Gastroesophageal sphincter (tissue), 4 donors: ENCODE measurements at regions not wholly inside any gene's neighbourhood (a gene's known extent, or its start where the extent isn't known, plus 50 kb on each side); places are given as distances from the start of the nearest gene placed in this dataset.

Experiments used
- ATAC-seq: fragments of 150-250 bp; one replicate; pipeline ENCODE4 v1.9.1; 2016; ENCODE audit warnings: mild to moderate bottlenecking, moderate library complexity
- H3K27ac ChIP-seq, 4 donors: fragments of 200-600 bp; sonication (generic) in 3 of 4; 1 replicate in 3 of 4; 2 replicates in 1 of 4; pipeline ENCODE4 v1.5.1; 2016 to 2019
- H3K27me3 ChIP-seq: fragments of 200-600 bp; sonication (generic); one replicate; pipeline ENCODE4 v1.5.1; 2019
- H3K36me3 ChIP-seq, 2 donors: fragments of 200-600 bp; sonication (generic); one replicate each; pipeline ENCODE4 v1.5.1; 2019; ENCODE audit warnings: control low read depth in 1 of 2
- H3K4me1 ChIP-seq, 3 donors: fragments of 200-600 bp; sonication (generic); 1 replicate in 2 of 3; 2 replicates in 1 of 3; pipeline ENCODE4 v1.5.1; 2016 to 2019; ENCODE audit warnings: control low read depth in 2 of 3
- H3K4me3 ChIP-seq, 2 donors: fragments of 200-600 bp; sonication (generic); one replicate each; pipeline ENCODE4 v1.5.1; 2019; ENCODE audit warnings: mild to moderate bottlenecking in 1 of 2, moderate library complexity in 1 of 2
- H3K9me3 ChIP-seq, 3 donors: fragments of 200-600 bp; sonication (generic); one replicate each; pipeline ENCODE4 v1.5.1; 2017 to 2019; ENCODE audit warnings: control low read depth in 2 of 3
- CTCF ChIP-seq, 4 experiments: fragments of 200-600 bp in 2 of 4; fragments of 450-650 bp in 2 of 4; sonication (generic) in 1 of 4; IDR thresholded peaks; one replicate each; pipeline ENCODE4 v1.5.1; 2017 to 2019; ENCODE audit warnings: antibody characterized with exemption in 4 of 4, mild to moderate bottlenecking in 2 of 4, moderate library complexity in 2 of 4
- EP300 ChIP-seq: sonication (generic); formaldehyde crosslinking; IDR thresholded peaks from one replicate; pipeline ENCODE4 v1.6.1; 2017; ENCODE audit warnings: antibody characterized with exemption, mild to moderate bottlenecking
- POLR2A ChIP-seq, 2 donors: fragments of 450-650 bp; IDR thresholded peaks; one replicate each; pipeline ENCODE4 v1.6.1; 2017; ENCODE audit warnings: antibody characterized with exemption in 2 of 2, mild to moderate bottlenecking in 2 of 2, moderate library complexity in 1 of 2
- POLR2AphosphoS5 ChIP-seq: sonication (generic); formaldehyde crosslinking; IDR thresholded peaks from one replicate; pipeline ENCODE4 v1.6.1; 2017; ENCODE audit warnings: antibody characterized with exemption
- WGBS, 2 donors: methylation state at CpG; one replicate each; pipeline ENCODE4 v1.1.5; 2018; ENCODE audit warnings: low coverage in 1 of 2; 5-methylcytosine and 5-hydroxymethylcytosine counted together

- Histone ChIP-seq H3K36me3 (no peaks in the 10 kb centered on the region), H3K27ac (no peak overlapping the region), H3K4me3 (no peak overlapping the region), H3K9me3 (no peaks in the 10 kb centered on the region), H3K27me3 (no peaks in the 10 kb centered on the region), H3K4me1 (peaks cover 0 to 7% (median 0%) of the 10 kb centered on the region in 3 donors)
- no peak for ATAC-seq
- TF ChIP-seq EP300 (no peak), POLR2A (IDR thresholded peaks at IDR 0.05) (no peak), POLR2AphosphoS5 (no peak), CTCF (IDR thresholded peaks at IDR 0.05) (no peak)
- WGBS, 2 donors, result 93 to 96% methylated on average over 5 of the region's 5 CpGs
Observed at GRCh38 chr6:143611580-143611979, 66.2 kb upstream of the PHACTR2 start.

GRCh38 chr6:143609972-143610371 lies 67.8 kb upstream of the PHACTR2 start:
- Histone ChIP-seq H3K4me1 (peaks cover 0 to 7% (median 0%) of the 10 kb centered on the region in 3 donors), H3K4me3 (no peak overlapping the region), H3K27me3 (no peaks in the 10 kb centered on the region), H3K36me3 (no peaks in the 10 kb centered on the region), H3K27ac (no peak overlapping the region), H3K9me3 (no peaks in the 10 kb centered on the region)
- no peak for ATAC-seq
- WGBS, 2 donors, result 56 to 86% methylated on average over 1 of the region's 1 CpG
- TF ChIP-seq CTCF (IDR thresholded peaks at IDR 0.05), result no peak

GRCh38 chr6:143609501-143609900 lies 68.3 kb upstream of the PHACTR2 start:
- H3K4me1 ChIP-seq, result peaks cover 0 to 7% (median 0%) of the 10 kb centered on the region in 3 donors
- no peak overlapping the region for H3K4me3 ChIP-seq
- H3K9me3 ChIP-seq, result no peaks in the 10 kb centered on the region
- 32 to 45% methylated on average over 1 of the region's 1 CpG for WGBS, 2 donors
- H3K27ac ChIP-seq, result no peak overlapping the region
- no peaks in the 10 kb centered on the region for H3K36me3 ChIP-seq
- no peak for TF ChIP-seq POLR2AphosphoS5
- no peak for TF ChIP-seq EP300
- no peak for TF ChIP-seq CTCF (IDR thresholded peaks at IDR 0.05)
- no peak for TF ChIP-seq POLR2A (IDR thresholded peaks at IDR 0.05)
- H3K27me3 ChIP-seq, result no peaks in the 10 kb centered on the region
- ATAC-seq, result no peak

- TF ChIP-seq POLR2AphosphoS5 (no peak), POLR2A (IDR thresholded peaks at IDR 0.05) (no peak), CTCF (IDR thresholded peaks at IDR 0.05) (no peak), EP300 (no peak)
- Histone ChIP-seq H3K27me3 (no peaks in the 10 kb centered on the region), H3K9me3 (no peaks in the 10 kb centered on the region), H3K36me3 (no peaks in the 10 kb centered on the region), H3K4me1 (peaks cover 0 to 7% (median 0%) of the 10 kb centered on the region in 3 donors), H3K27ac (no peak overlapping the region), H3K4me3 (no peak overlapping the region)
- 90 to 97% methylated on average over 5 of the region's 5 CpGs for WGBS, 2 donors
- ATAC-seq, result no peak
Observed at GRCh38 chr6:143608906-143609305, 68.9 kb upstream of the PHACTR2 start.

GRCh38 chr6:143607974-143608373 lies 69.8 kb upstream of the PHACTR2 start:
- Histone ChIP-seq H3K27me3 (no peaks in the 10 kb centered on the region), H3K9me3 (no peaks in the 10 kb centered on the region), H3K4me1 (peaks cover 0 to 7% (median 0%) of the 10 kb centered on the region in 3 donors), H3K27ac (no peak overlapping the region), H3K4me3 (no peak overlapping the region), H3K36me3 (no peaks in the 10 kb centered on the region)
- ATAC-seq, result no peak
- no peak for TF ChIP-seq POLR2AphosphoS5
- WGBS, 2 donors, result 80 to 100% methylated on average over 1 to 3 of the region's 7 CpGs
